GM18519 (cell line): ENCODE measurements at regions not wholly inside any gene's neighbourhood (a gene's known extent, or its start where the extent isn't known, plus 50 kb on each side); places are given as distances from the start of the nearest gene placed in this dataset.

Source experiments
- ATAC-seq: cut with Tn5 transposase; IDR thresholded peaks from one replicate; pipeline ENCODE4 v1.9.1; 2021; ENCODE audit warnings: mild to moderate bottlenecking, moderate library complexity; ENCODE audit not compliant: unreplicated experiment, low FRiP score

DNA sequence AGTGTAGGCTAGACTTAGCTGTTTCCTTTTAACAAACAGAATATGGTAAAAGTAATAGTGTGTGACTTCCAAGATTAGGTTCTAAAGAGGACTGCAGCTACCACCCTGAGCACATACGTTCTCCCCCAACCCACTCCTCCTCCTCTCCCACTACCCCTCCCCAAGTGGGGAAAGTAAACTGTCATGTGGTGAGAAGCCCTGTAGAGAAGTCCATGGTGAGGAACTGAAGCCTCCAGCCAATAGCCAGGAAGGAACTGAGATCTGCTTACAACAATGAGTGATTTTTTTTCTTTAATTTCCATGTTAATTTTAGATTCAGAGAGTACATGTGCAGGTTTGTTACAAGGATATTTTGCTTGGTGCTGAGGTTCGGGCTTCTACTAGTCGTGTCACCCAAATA, 57.0 kb upstream of the EGLN3 start:
- ATAC-seq, result no peak

DNA sequence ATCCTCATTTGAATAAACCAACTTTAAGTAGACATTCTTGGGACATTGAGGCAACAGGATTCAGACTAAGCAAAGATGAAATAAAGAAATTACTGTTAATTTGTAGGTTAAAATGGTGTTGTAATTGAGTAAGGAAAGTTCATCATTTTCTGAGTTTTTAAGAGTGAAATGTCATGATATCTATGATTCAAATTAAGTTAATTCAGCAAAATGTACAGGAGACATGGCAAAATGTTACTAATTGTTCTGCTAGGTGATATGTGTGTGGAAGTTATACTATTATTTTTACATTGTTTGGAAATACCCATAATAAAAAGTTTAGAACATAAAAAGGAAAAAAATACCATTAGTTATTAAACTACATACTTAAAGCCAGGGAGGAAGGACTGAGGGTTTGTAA, 55.0 kb upstream of the EGLN3 start:
- no peak for ATAC-seq

DNA sequence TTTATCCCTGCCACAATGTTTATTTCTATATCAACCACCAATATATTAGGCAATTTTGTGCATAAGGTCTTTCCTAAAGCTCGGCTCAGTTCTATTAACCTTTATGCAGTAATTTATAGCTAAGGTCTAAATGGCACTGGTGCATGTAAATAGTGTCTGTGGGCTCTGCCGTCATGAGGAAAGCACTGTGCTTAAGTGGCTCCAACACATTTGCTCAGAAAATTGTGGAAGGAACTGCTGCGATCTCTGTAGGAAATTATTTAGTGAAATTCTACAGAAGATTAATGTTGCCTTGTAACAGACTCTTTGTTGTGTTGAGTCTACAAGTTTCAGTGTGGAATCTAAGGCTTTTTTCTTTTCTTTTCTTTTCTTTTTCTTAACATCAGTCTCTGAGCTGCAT, 54.0 kb upstream of the EGLN3 start:
- ATAC-seq, result no peak

GRCh38 chr14:34003691-34004090, 52.8 kb upstream of the EGLN3 start:
- ATAC-seq, result no peak

GRCh38 chr14:34003082-34003668, 52.3 kb upstream of the EGLN3 start:
- no peak for ATAC-seq
